Skeletal muscle satellite cell (primary cell): ENCODE measurements at regions not wholly inside any gene's neighbourhood (a gene's known extent, or its start where the extent isn't known, plus 50 kb on each side); places are given as distances from the start of the nearest gene placed in this dataset.

ENCODE experiments used
- H3K27me3 ChIP-seq: 2 replicates; pipeline ENCODE4 v1.7.0; 2013; ENCODE audit warnings: low read length; ENCODE audit not compliant: control insufficient read depth, insufficient read depth
- H3K36me3 ChIP-seq: 2 replicates; pipeline ENCODE4 v1.7.0; 2013; ENCODE audit warnings: mild to moderate bottlenecking, control low read depth, low read length; ENCODE audit not compliant: insufficient read depth
- H3K4me1 ChIP-seq: 2 replicates; pipeline ENCODE4 v1.7.0; 2013; ENCODE audit warnings: low read length; ENCODE audit not compliant: control insufficient read depth, insufficient read depth
- H3K4me2 ChIP-seq: 2 replicates; pipeline ENCODE4 v1.7.0; 2013; ENCODE audit warnings: mild to moderate bottlenecking, low read length
- H3K4me3 ChIP-seq: 2 replicates; pipeline ENCODE4 v1.7.0; 2013; ENCODE audit warnings: low read length
- H3K9ac ChIP-seq: 2 replicates; pipeline ENCODE4 v1.7.0; 2013; ENCODE audit warnings: mild to moderate bottlenecking, low read depth, low read length, moderate library complexity
- H3K9me3 ChIP-seq: replicated peaks from 2 replicates; pipeline ENCODE4 v1.7.0; 2013; ENCODE audit warnings: mild to moderate bottlenecking, control low read depth, low read length

GRCh38 chr2:234623521-234623991, 126.7 kb upstream of the ARL4C start:
- H3K9me3 ChIP-seq: no peaks in the 10 kb centered on the region
- no peak overlapping the region for H3K4me2 ChIP-seq
- no peaks in the 10 kb centered on the region for H3K27me3 ChIP-seq
- H3K4me1 ChIP-seq: peaks cover 4% of the 10 kb centered on the region
- no peak overlapping the region for H3K4me3 ChIP-seq
- H3K36me3 ChIP-seq: no peaks in the 10 kb centered on the region
- H3K9ac ChIP-seq: no peak overlapping the region

GRCh38 chr2:234621120-234621519, 124.2 kb upstream of the ARL4C start:
- no peak overlapping the region for H3K4me3 ChIP-seq
- no peaks in the 10 kb centered on the region for H3K27me3 ChIP-seq
- H3K9me3 ChIP-seq: no peaks in the 10 kb centered on the region
- no peak overlapping the region for H3K9ac ChIP-seq
- no peaks in the 10 kb centered on the region for H3K36me3 ChIP-seq
- peaks cover 4% of the 10 kb centered on the region for H3K4me1 ChIP-seq
- H3K4me2 ChIP-seq: no peak overlapping the region

- Histone ChIP-seq H3K4me1 (peaks cover 4% of the 10 kb centered on the region), H3K36me3 (no peaks in the 10 kb centered on the region), H3K4me3 (no peak overlapping the region), H3K4me2 (no peak overlapping the region), H3K9me3 (no peaks in the 10 kb centered on the region), H3K27me3 (no peaks in the 10 kb centered on the region), H3K9ac (no peak overlapping the region)
These were observed 123.1 kb upstream of the ARL4C start for GRCh38 chr2:234620018-234620417.

GRCh38 chr2:234615643-234616356, 118.9 kb upstream of the ARL4C start:
- Histone ChIP-seq H3K4me3 (no peak overlapping the region), H3K4me2 (no peak overlapping the region), H3K9me3 (no peaks in the 10 kb centered on the region), H3K27me3 (no peaks in the 10 kb centered on the region), H3K4me1 (no peaks in the 10 kb centered on the region), H3K36me3 (no peaks in the 10 kb centered on the region), H3K9ac (no peak overlapping the region)

GRCh38 chr2:234611209-234611608, 114.3 kb upstream of the ARL4C start:
- Histone ChIP-seq H3K9ac (no peak overlapping the region), H3K4me2 (no peak overlapping the region), H3K9me3 (no peaks in the 10 kb centered on the region), H3K36me3 (no peaks in the 10 kb centered on the region), H3K27me3 (no peaks in the 10 kb centered on the region), H3K4me3 (no peak overlapping the region), H3K4me1 (no peaks in the 10 kb centered on the region)

- peaks cover 3% of the 10 kb centered on the region for H3K27me3 ChIP-seq
- no peaks in the 10 kb centered on the region for H3K4me1 ChIP-seq
- no peak overlapping the region for H3K9ac ChIP-seq
- no peaks in the 10 kb centered on the region for H3K36me3 ChIP-seq
- no peak overlapping the region for H3K4me2 ChIP-seq
- H3K4me3 ChIP-seq: no peak overlapping the region
- H3K9me3 ChIP-seq: no peaks in the 10 kb centered on the region
These were observed 112.1 kb upstream of the ARL4C start for GRCh38 chr2:234608946-234609345.

GRCh38 chr2:234607691-234608090, 110.8 kb upstream of the ARL4C start:
- H3K9ac ChIP-seq: no peak overlapping the region
- no peak overlapping the region for H3K4me2 ChIP-seq
- no peak overlapping the region for H3K4me3 ChIP-seq
- H3K27me3 ChIP-seq: peaks cover 3% of the 10 kb centered on the region
- no peaks in the 10 kb centered on the region for H3K9me3 ChIP-seq
- no peaks in the 10 kb centered on the region for H3K36me3 ChIP-seq
- H3K4me1 ChIP-seq: no peaks in the 10 kb centered on the region

GRCh38 chr2:234606896-234607295, 110.0 kb upstream of the ARL4C start:
- H3K4me2 ChIP-seq: no peak overlapping the region
- H3K4me3 ChIP-seq: no peak overlapping the region
- no peaks in the 10 kb centered on the region for H3K4me1 ChIP-seq
- no peak overlapping the region for H3K9ac ChIP-seq
- peaks cover 3% of the 10 kb centered on the region for H3K27me3 ChIP-seq
- H3K36me3 ChIP-seq: no peaks in the 10 kb centered on the region
- no peaks in the 10 kb centered on the region for H3K9me3 ChIP-seq

GRCh38 chr2:234603619-234604018, 106.7 kb upstream of the ARL4C start:
- no peak overlapping the region for H3K4me2 ChIP-seq
- H3K4me1 ChIP-seq: no peaks in the 10 kb centered on the region
- peaks cover 3% of the 10 kb centered on the region for H3K27me3 ChIP-seq
- H3K4me3 ChIP-seq: no peak overlapping the region
- no peak overlapping the region for H3K9ac ChIP-seq
- no peaks in the 10 kb centered on the region for H3K9me3 ChIP-seq
- no peaks in the 10 kb centered on the region for H3K36me3 ChIP-seq

- Histone ChIP-seq H3K27me3 (peaks cover 7% of the 10 kb centered on the region), H3K4me3 (no peak overlapping the region), H3K9ac (no peak overlapping the region), H3K4me1 (no peaks in the 10 kb centered on the region), H3K4me2 (no peak overlapping the region), H3K36me3 (no peaks in the 10 kb centered on the region), H3K9me3 (no peaks in the 10 kb centered on the region)
These were observed 104.3 kb upstream of the ARL4C start for GRCh38 chr2:234601213-234601612.

- Histone ChIP-seq H3K27me3 (peaks cover 4% of the 10 kb centered on the region), H3K4me1 (no peaks in the 10 kb centered on the region), H3K9me3 (no peaks in the 10 kb centered on the region), H3K9ac (no peak overlapping the region), H3K4me2 (no peak overlapping the region), H3K4me3 (no peak overlapping the region), H3K36me3 (no peaks in the 10 kb centered on the region)
These were observed 100.6 kb upstream of the ARL4C start for GRCh38 chr2:234597576-234597861.
